A549 (cell line): ENCODE measurements at regions not wholly inside any gene's neighbourhood (a gene's known extent, or its start where the extent isn't known, plus 50 kb on each side); places are given as distances from the start of the nearest gene placed in this dataset.

Experiments
- ATAC-seq, 2 experiments: fragments of 200-7000 bp in 1 of 2; fragments of >200 bp in 1 of 2; cut with Nextera tagmentation in 1 of 2; cut with Tn5 transposase in 1 of 2; 3 replicates each; pipeline versions ENCODE4 v1.8.0 to v1.9.1; 2018 to 2020; ENCODE audit warnings: mild to moderate bottlenecking in 1 of 2, moderate library complexity in 1 of 2
- CTCF ChIA-PET: fragments of 300-600 bp; sonication (Branson Sonifier 250); formaldehyde crosslinking; extraction: SDS; loops from one replicate; lab custom pipeline; 2021; ENCODE audit warnings: antibody characterized with exemption, inconsistent platforms; lab: Yijun Ruan, JAX
- POLR2A ChIA-PET: fragments of 350-600 bp; formaldehyde crosslinking; extraction: SDS; loops from one replicate; lab custom pipeline; 2021; ENCODE audit warnings: antibody characterized with exemption, inconsistent platforms; lab: Yijun Ruan, JAX
- DNase-seq, 2 experiments: peaks; one replicate each; pipeline versions ENCODE4 v3.0.0 to v3.0.0-alpha.2; 2011 to 2016; ENCODE audit warnings: low read depth in 1 of 2, low spot score in 1 of 2
- FAIRE-seq: peaks from 2 replicates; lab custom pipeline; 2011; peaks lifted over from hg19 to GRCh38; lab: Jason Lieb, UNC
- H3K27ac ChIP-seq, 2 experiments: fragments of >200 bp; sonication (Bioruptor Twin); formaldehyde crosslinking; 3 replicates each; pipeline ENCODE4 v1.5.1; 2016 to 2017
- H3K4me1 ChIP-seq: fragments of >200 bp; sonication (Bioruptor Twin); formaldehyde crosslinking; 3 replicates; pipeline ENCODE4 v1.6.1; 2016
- H3K4me2 ChIP-seq: fragments of >200 bp; sonication (Bioruptor Twin); formaldehyde crosslinking; 3 replicates; pipeline ENCODE4 v1.6.1; 2016
- H3K4me3 ChIP-seq: fragments of >200 bp; sonication (Bioruptor Twin); formaldehyde crosslinking; 3 replicates; pipeline ENCODE4 v1.5.1; 2016
- H3K9me3 ChIP-seq: fragments of >200 bp; sonication (Bioruptor Twin); formaldehyde crosslinking; 3 replicates; pipeline ENCODE4 v1.6.1; 2016
- CBX2 ChIP-seq: fragments of 200-600 bp; sonication (generic); IDR thresholded peaks from 2 replicates; pipeline ENCODE4 v1.6.1; 2016; ENCODE audit warnings: low read depth, mild to moderate bottlenecking, borderline replicate concordance
- CHD4 ChIP-seq: fragments of 200-600 bp; sonication (generic); IDR thresholded peaks from 2 replicates; pipeline ENCODE4 v1.6.1; 2016; ENCODE audit warnings: antibody characterized with exemption, mild to moderate bottlenecking, borderline replicate concordance
- CTCF ChIP-seq: fragments of >200 bp; sonication (Bioruptor Twin); formaldehyde crosslinking; IDR thresholded peaks from 3 replicates; pipeline ENCODE4 v1.5.1; 2016
- EHF ChIP-seq: fragments of 250-450 bp; sonication (Bioruptor Pico); IDR thresholded peaks from 2 replicates; pipeline ENCODE4 v1.5.0; 2020; ENCODE audit warnings: mild to moderate bottlenecking
- EHMT2 ChIP-seq: fragments of 200-600 bp; sonication (generic); IDR thresholded peaks from 2 replicates; pipeline ENCODE4 v1.6.1; 2016; ENCODE audit warnings: antibody characterized with exemption, low read depth, mild to moderate bottlenecking, moderate library complexity
- FOSL2 ChIP-seq, 2 experiments: fragments of 450-650 bp in 1 of 2; fragments of >200 bp in 1 of 2; sonication (Bioruptor Twin) in 1 of 2; formaldehyde crosslinking; IDR thresholded peaks; 2 replicates each; pipeline versions ENCODE4 v1.5.0 to v1.6.1; 2016 to 2020; ENCODE audit warnings: mild to moderate bottlenecking in 1 of 2, moderate library complexity in 1 of 2
- GATA3 ChIP-seq: IDR thresholded peaks from 2 replicates; pipeline ENCODE4 v1.6.1; 2012; ENCODE audit warnings: borderline replicate concordance
- HOXB13 ChIP-seq: fragments of 250-450 bp; sonication (Bioruptor Pico); IDR thresholded peaks from 2 replicates; pipeline ENCODE4 v1.5.0; 2020; ENCODE audit warnings: low read depth, mild to moderate bottlenecking, moderate library complexity
- JUN ChIP-seq, 2 experiments: fragments of >200 bp; sonication (Bioruptor Twin); formaldehyde crosslinking; IDR thresholded peaks; 2 replicates in 1 of 2; 3 replicates in 1 of 2; pipeline ENCODE4 v1.6.1; 2016 to 2017
- MAZ ChIP-seq: fragments of 150-350 bp; IDR thresholded peaks from 2 replicates; pipeline ENCODE4 v1.6.1; 2014; ENCODE audit warnings: antibody characterized with exemption, low read depth, low read length, borderline replicate concordance
- PBX3 ChIP-seq: IDR thresholded peaks from 2 replicates; pipeline ENCODE4 v1.6.1; 2012
- POLR2AphosphoS2 ChIP-seq: conservative IDR thresholded peaks from 2 replicates; pipeline ENCODE4 v1.6.1; 2012; ENCODE audit warnings: low read length, improper control_type of control experiment, inconsistent platforms
- RAD21 ChIP-seq, 2 experiments: fragments of >200 bp in 1 of 2; sonication (Bioruptor Twin) in 1 of 2; formaldehyde crosslinking in 1 of 2; IDR thresholded peaks in 1 of 2; conservative IDR thresholded peaks in 1 of 2; 2 replicates in 1 of 2; 3 replicates in 1 of 2; pipeline ENCODE4 v1.6.1; 2012 to 2018; ENCODE audit warnings: inconsistent platforms in 1 of 2
- RARB ChIP-seq: fragments of 250-450 bp; sonication (Bioruptor Pico); IDR thresholded peaks from 2 replicates; pipeline ENCODE4 v1.8.0; 2021; ENCODE audit warnings: mild to moderate bottlenecking, moderate library complexity
- RCOR1 ChIP-seq: fragments of 150-350 bp; IDR thresholded peaks from 2 replicates; pipeline ENCODE4 v1.6.1; 2014; ENCODE audit warnings: antibody characterized with exemption, low read length, low read depth
- SMC3 ChIP-seq: fragments of >200 bp; sonication (Bioruptor Twin); formaldehyde crosslinking; IDR thresholded peaks from 3 replicates; pipeline ENCODE4 v1.6.1; 2018; ENCODE audit warnings: inconsistent platforms
- TP53 ChIP-seq: fragments of 250-450 bp; sonication (Bioruptor Pico); IDR thresholded peaks from 2 replicates; pipeline ENCODE4 v1.5.0; 2021; ENCODE audit warnings: mild to moderate bottlenecking, moderate library complexity
- ZC3H11A ChIP-seq: fragments of 450-650 bp; IDR thresholded peaks from 2 replicates; pipeline ENCODE4 v1.6.1; 2014; ENCODE audit warnings: antibody characterized with exemption, mild to moderate bottlenecking
- ZFP36 ChIP-seq: fragments of 450-650 bp; IDR thresholded peaks from 2 replicates; pipeline ENCODE4 v1.6.1; 2014; ENCODE audit warnings: borderline replicate concordance; ENCODE audit not compliant: partially characterized antibody
- ZSCAN20 ChIP-seq: fragments of 250-450 bp; sonication (Bioruptor Pico); IDR thresholded peaks from 2 replicates; pipeline ENCODE4 v1.8.0; 2022; ENCODE audit warnings: mild to moderate bottlenecking, moderate library complexity
- WGBS: methylation state at CpG from one replicate; pipeline ENCODE4 v1.1.6; 2017; ENCODE audit errors: missing lambda C conversion rate; 5-methylcytosine and 5-hydroxymethylcytosine counted together
- TF ChIP-seq, protein P1 (sequence below): fragments of >200 bp; sonication (Bioruptor Twin); formaldehyde crosslinking; IDR thresholded peaks from 2 replicates; pipeline ENCODE4 v1.6.1; 2016
- TF ChIP-seq, protein P2 (sequence below): fragments of 250-450 bp; sonication (Bioruptor Pico); IDR thresholded peaks from 2 replicates; pipeline ENCODE4 v1.5.0; 2021; ENCODE audit warnings: mild to moderate bottlenecking, moderate library complexity, borderline replicate concordance
- TF ChIP-seq, protein P3 (sequence below): fragments of 200-600 bp; sonication (generic); IDR thresholded peaks from 2 replicates; pipeline ENCODE4 v1.6.1; 2016; ENCODE audit warnings: antibody characterized with exemption, mild to moderate bottlenecking, moderate library complexity
- TF ChIP-seq, protein P4 (sequence below): fragments of 450-650 bp; IDR thresholded peaks from 2 replicates; pipeline ENCODE4 v1.6.1; 2014; ENCODE audit warnings: antibody characterized with exemption
- TF ChIP-seq, protein P5 (sequence below): fragments of 150-350 bp; IDR thresholded peaks from 2 replicates; pipeline ENCODE4 v1.6.1; 2014; ENCODE audit warnings: low read depth, mild to moderate bottlenecking, low read length

- WGBS = 14% methylated on average over 3 of the region's 3 CpGs
- Histone ChIP-seq H3K27ac (no peak overlapping the region), H3K9me3 (no peaks in the 10 kb centered on the region), H3K4me3 (no peak overlapping the region), H3K4me1 (no peaks in the 10 kb centered on the region), H3K4me2 (no peak overlapping the region)
- no peak for ATAC-seq
- ChIA-PET POLR2A (no interaction called here), CTCF (no interaction called here)
- DNase-seq = no peak
- TF ChIP-seq ZSCAN20 = no peak
- no peak for TF ChIP-seq RARB
- no peak for TF ChIP-seq EHF
- TF ChIP-seq RAD21 (conservative IDR thresholded peaks at IDR 0.05 in 1 of 2, IDR thresholded peaks at IDR 0.05 in 1 of 2) = no peak
- TF ChIP-seq SMC3 = no peak
- no peak for TF ChIP-seq EHMT2
- no peak for TF ChIP-seq POLR2AphosphoS2
- no peak for TF ChIP-seq CBX2
- no peak for TF ChIP-seq PBX3
- TF ChIP-seq, protein P1, sequence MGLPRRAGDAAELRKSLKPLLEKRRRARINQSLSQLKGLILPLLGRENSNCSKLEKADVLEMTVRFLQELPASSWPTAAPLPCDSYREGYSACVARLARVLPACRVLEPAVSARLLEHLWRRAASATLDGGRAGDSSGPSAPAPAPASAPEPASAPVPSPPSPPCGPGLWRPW = no peak
- TF ChIP-seq, protein P2, sequence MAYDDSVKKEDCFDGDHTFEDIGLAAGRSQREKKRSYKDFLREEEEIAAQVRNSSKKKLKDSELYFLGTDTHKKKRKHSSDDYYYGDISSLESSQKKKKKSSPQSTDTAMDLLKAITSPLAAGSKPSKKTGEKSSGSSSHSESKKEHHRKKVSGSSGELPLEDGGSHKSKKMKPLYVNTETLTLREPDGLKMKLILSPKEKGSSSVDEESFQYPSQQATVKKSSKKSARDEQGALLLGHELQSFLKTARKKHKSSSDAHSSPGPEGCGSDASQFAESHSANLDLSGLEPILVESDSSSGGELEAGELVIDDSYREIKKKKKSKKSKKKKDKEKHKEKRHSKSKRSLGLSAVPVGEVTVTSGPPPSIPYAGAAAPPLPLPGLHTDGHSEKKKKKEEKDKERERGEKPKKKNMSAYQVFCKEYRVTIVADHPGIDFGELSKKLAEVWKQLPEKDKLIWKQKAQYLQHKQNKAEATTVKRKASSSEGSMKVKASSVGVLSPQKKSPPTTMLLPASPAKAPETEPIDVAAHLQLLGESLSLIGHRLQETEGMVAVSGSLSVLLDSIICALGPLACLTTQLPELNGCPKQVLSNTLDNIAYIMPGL (CRISPR knock-in tag) = no peak
- TF ChIP-seq RCOR1 = no peak
- TF ChIP-seq HOXB13 (CRISPR knock-in tag) = no peak
- TF ChIP-seq, protein P3, sequence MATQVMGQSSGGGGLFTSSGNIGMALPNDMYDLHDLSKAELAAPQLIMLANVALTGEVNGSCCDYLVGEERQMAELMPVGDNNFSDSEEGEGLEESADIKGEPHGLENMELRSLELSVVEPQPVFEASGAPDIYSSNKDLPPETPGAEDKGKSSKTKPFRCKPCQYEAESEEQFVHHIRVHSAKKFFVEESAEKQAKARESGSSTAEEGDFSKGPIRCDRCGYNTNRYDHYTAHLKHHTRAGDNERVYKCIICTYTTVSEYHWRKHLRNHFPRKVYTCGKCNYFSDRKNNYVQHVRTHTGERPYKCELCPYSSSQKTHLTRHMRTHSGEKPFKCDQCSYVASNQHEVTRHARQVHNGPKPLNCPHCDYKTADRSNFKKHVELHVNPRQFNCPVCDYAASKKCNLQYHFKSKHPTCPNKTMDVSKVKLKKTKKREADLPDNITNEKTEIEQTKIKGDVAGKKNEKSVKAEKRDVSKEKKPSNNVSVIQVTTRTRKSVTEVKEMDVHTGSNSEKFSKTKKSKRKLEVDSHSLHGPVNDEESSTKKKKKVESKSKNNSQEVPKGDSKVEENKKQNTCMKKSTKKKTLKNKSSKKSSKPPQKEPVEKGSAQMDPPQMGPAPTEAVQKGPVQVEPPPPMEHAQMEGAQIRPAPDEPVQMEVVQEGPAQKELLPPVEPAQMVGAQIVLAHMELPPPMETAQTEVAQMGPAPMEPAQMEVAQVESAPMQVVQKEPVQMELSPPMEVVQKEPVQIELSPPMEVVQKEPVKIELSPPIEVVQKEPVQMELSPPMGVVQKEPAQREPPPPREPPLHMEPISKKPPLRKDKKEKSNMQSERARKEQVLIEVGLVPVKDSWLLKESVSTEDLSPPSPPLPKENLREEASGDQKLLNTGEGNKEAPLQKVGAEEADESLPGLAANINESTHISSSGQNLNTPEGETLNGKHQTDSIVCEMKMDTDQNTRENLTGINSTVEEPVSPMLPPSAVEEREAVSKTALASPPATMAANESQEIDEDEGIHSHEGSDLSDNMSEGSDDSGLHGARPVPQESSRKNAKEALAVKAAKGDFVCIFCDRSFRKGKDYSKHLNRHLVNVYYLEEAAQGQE = no peak
- TF ChIP-seq, protein P4, sequence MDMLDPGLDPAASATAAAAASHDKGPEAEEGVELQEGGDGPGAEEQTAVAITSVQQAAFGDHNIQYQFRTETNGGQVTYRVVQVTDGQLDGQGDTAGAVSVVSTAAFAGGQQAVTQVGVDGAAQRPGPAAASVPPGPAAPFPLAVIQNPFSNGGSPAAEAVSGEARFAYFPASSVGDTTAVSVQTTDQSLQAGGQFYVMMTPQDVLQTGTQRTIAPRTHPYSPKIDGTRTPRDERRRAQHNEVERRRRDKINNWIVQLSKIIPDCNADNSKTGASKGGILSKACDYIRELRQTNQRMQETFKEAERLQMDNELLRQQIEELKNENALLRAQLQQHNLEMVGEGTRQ = no peak
- TF ChIP-seq, protein P5, sequence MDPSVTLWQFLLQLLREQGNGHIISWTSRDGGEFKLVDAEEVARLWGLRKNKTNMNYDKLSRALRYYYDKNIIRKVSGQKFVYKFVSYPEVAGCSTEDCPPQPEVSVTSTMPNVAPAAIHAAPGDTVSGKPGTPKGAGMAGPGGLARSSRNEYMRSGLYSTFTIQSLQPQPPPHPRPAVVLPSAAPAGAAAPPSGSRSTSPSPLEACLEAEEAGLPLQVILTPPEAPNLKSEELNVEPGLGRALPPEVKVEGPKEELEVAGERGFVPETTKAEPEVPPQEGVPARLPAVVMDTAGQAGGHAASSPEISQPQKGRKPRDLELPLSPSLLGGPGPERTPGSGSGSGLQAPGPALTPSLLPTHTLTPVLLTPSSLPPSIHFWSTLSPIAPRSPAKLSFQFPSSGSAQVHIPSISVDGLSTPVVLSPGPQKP = no peak
- TF ChIP-seq ZFP36 = no peak
- FAIRE-seq = no peak
Measured at GRCh38 chr21:19013916-19014315, 610.3 kb upstream of the TMPRSS15 start.

DNA sequence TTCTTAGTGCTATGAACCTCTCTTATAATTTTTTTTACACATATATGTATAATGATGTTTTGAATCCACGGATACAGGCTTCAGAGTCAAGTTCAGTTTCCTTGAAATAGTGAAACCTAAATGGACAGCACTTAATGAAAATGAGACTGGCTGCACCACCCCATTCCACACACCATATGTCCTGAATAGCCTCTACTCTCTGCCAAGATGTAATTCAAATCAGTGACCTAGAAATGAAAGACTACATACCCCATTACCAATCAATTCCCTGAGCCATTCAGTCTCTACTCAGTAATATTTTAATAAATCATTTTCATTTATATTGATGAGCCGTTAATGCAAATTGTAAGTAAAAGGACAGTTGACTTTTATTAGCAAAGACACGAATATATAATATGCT, 614.9 kb upstream of the TMPRSS15 start:
- H3K4me1 ChIP-seq = no peaks in the 10 kb centered on the region
- no peak overlapping the region for H3K4me3 ChIP-seq
- DNase-seq (no peak), FAIRE-seq (no peak), ATAC-seq (no peak)
- ChIA-PET CTCF (no interaction called here), POLR2A (no interaction called here)
- H3K4me2 ChIP-seq = no peak overlapping the region
- no peaks in the 10 kb centered on the region for H3K9me3 ChIP-seq
- WGBS = 0% methylated on average over 3 of the region's 3 CpGs
- H3K27ac ChIP-seq = no peak overlapping the region
- TF ChIP-seq, protein P4 = no peak
- no peak for TF ChIP-seq CTCF
- TF ChIP-seq JUN (IDR thresholded peaks at IDR 0.05) = no peak
- no peak for TF ChIP-seq CHD4
- no peak for TF ChIP-seq MAZ
- TF ChIP-seq, protein P1 = no peak
- no peak for TF ChIP-seq FOSL2 (IDR thresholded peaks at IDR 0.05)
- no peak for TF ChIP-seq FOSL2 (CRISPR knock-in tag; IDR thresholded peaks at IDR 0.05)
- no peak for TF ChIP-seq GATA3
- no peak for TF ChIP-seq ZC3H11A
- TF ChIP-seq TP53 (CRISPR knock-in tag) = no peak
